ENCODE measurements at regions not wholly inside any gene's neighbourhood (a gene's known extent, or its start where the extent isn't known, plus 50 kb on each side); places are given as distances from the start of the nearest gene placed in this dataset.

GRCh38 chr6:169909113-169909512 lies 157.7 kb downstream of the ERMARD start:
- H3K9ac ChIP-seq (ENCODE audit: insufficient read length, low read depth), result no peak overlapping the region
- H3K9me3 ChIP-seq (ENCODE audit: insufficient read depth, low read length), result no peaks in the 10 kb centered on the region
- DNase-seq (ENCODE audit: low read depth, low spot score), result no peak
- no peak overlapping the region for H3K4me3 ChIP-seq (ENCODE audit: insufficient read length, low read depth)
- H3K36me3 ChIP-seq (ENCODE audit: insufficient read depth, insufficient read length, low read length), result no peaks in the 10 kb centered on the region
- H3K4me1 ChIP-seq (ENCODE audit: insufficient read depth, insufficient read length), result no peaks in the 10 kb centered on the region
- H3K27me3 ChIP-seq (ENCODE audit: insufficient read depth, insufficient read length), result no peaks in the 10 kb centered on the region
- TF ChIP-seq YY1 (IDR thresholded peaks at IDR 0.05; ENCODE audit: insufficient read depth, insufficient read length), result no peak
- TF ChIP-seq SUZ12 (IDR thresholded peaks at IDR 0.05; ENCODE audit: extremely low read depth, insufficient read depth, insufficient read length), result no peak

GRCh38 chr6:169908403-169908933 lies 157.0 kb downstream of the ERMARD start:
- no peak for TF ChIP-seq ZNF274 (IDR thresholded peaks at IDR 0.05; ENCODE audit: low read depth, low read length)
- no peak for TF ChIP-seq SUZ12 (IDR thresholded peaks at IDR 0.05; ENCODE audit: extremely low read depth, insufficient read depth, insufficient read length)
- TF ChIP-seq YY1 (IDR thresholded peaks at IDR 0.05; ENCODE audit: insufficient read depth, insufficient read length), result no peak
- H3K4me1 ChIP-seq (ENCODE audit: insufficient read depth, insufficient read length), result no peaks in the 10 kb centered on the region
- no peaks in the 10 kb centered on the region for H3K36me3 ChIP-seq (ENCODE audit: insufficient read depth, insufficient read length, low read length)
- H3K9ac ChIP-seq (ENCODE audit: insufficient read length, low read depth), result no peak overlapping the region
- H3K9me3 ChIP-seq (ENCODE audit: insufficient read depth, low read length), result no peaks in the 10 kb centered on the region
- H3K4me3 ChIP-seq (ENCODE audit: insufficient read length, low read depth), result no peak overlapping the region
- no peak for DNase-seq (ENCODE audit: low read depth, low spot score)
- H3K27me3 ChIP-seq (ENCODE audit: insufficient read depth, insufficient read length), result no peaks in the 10 kb centered on the region

GRCh38 chr6:169907419-169908115 lies 156.1 kb downstream of the ERMARD start:
- H3K9ac ChIP-seq (ENCODE audit: insufficient read length, low read depth), result no peak overlapping the region
- TF ChIP-seq YY1 (IDR thresholded peaks at IDR 0.05; ENCODE audit: insufficient read depth, insufficient read length), result no peak
- H3K27me3 ChIP-seq (ENCODE audit: insufficient read depth, insufficient read length), result no peaks in the 10 kb centered on the region
- DNase-seq (ENCODE audit: low read depth, low spot score), result no peak
- H3K4me3 ChIP-seq (ENCODE audit: insufficient read length, low read depth), result no peak overlapping the region
- H3K9me3 ChIP-seq (ENCODE audit: insufficient read depth, low read length), result no peaks in the 10 kb centered on the region
- no peaks in the 10 kb centered on the region for H3K36me3 ChIP-seq (ENCODE audit: insufficient read depth, insufficient read length, low read length)
- H3K4me1 ChIP-seq (ENCODE audit: insufficient read depth, insufficient read length), result no peaks in the 10 kb centered on the region

GRCh38 chr6:169906688-169907418 lies 155.4 kb downstream of the ERMARD start:
- TF ChIP-seq ZNF274 (IDR thresholded peaks at IDR 0.05; ENCODE audit: low read depth, low read length), result no peak
- no peak for TF ChIP-seq YY1 (IDR thresholded peaks at IDR 0.05; ENCODE audit: insufficient read depth, insufficient read length)
- TF ChIP-seq SUZ12 (IDR thresholded peaks at IDR 0.05; ENCODE audit: extremely low read depth, insufficient read depth, insufficient read length), result no peak
- Histone ChIP-seq H3K4me3 (ENCODE audit: insufficient read length, low read depth) (no peak overlapping the region), H3K27me3 (ENCODE audit: insufficient read depth, insufficient read length) (no peaks in the 10 kb centered on the region), H3K36me3 (ENCODE audit: insufficient read depth, insufficient read length, low read length) (no peaks in the 10 kb centered on the region), H3K9ac (ENCODE audit: insufficient read length, low read depth) (no peak overlapping the region), H3K4me1 (ENCODE audit: insufficient read depth, insufficient read length) (no peaks in the 10 kb centered on the region), H3K9me3 (ENCODE audit: insufficient read depth, low read length) (no peaks in the 10 kb centered on the region)
- DNase-seq (ENCODE audit: low read depth, low spot score), result no peak

- TF ChIP-seq YY1 (IDR thresholded peaks at IDR 0.05; ENCODE audit: insufficient read depth, insufficient read length) (no peak), SUZ12 (IDR thresholded peaks at IDR 0.05; ENCODE audit: extremely low read depth, insufficient read depth, insufficient read length) (no peak), ZNF274 (IDR thresholded peaks at IDR 0.05; ENCODE audit: low read depth, low read length) (no peak)
- no peaks in the 10 kb centered on the region for H3K9me3 ChIP-seq (ENCODE audit: insufficient read depth, low read length)
- H3K27me3 ChIP-seq (ENCODE audit: insufficient read depth, insufficient read length), result no peaks in the 10 kb centered on the region
- H3K9ac ChIP-seq (ENCODE audit: insufficient read length, low read depth), result no peak overlapping the region
- DNase-seq (ENCODE audit: low read depth, low spot score), result no peak
- H3K4me1 ChIP-seq (ENCODE audit: insufficient read depth, insufficient read length), result no peaks in the 10 kb centered on the region
- H3K36me3 ChIP-seq (ENCODE audit: insufficient read depth, insufficient read length, low read length), result no peaks in the 10 kb centered on the region
- no peak overlapping the region for H3K4me3 ChIP-seq (ENCODE audit: insufficient read length, low read depth)
These were observed 154.7 kb downstream of the ERMARD start for GRCh38 chr6:169906004-169906687.

GRCh38 chr6:169905041-169905807 lies 153.8 kb downstream of the ERMARD start:
- no peaks in the 10 kb centered on the region for H3K9me3 ChIP-seq (ENCODE audit: insufficient read depth, low read length)
- H3K4me1 ChIP-seq (ENCODE audit: insufficient read depth, insufficient read length), result no peaks in the 10 kb centered on the region
- H3K4me3 ChIP-seq (ENCODE audit: insufficient read length, low read depth), result no peak overlapping the region
- H3K36me3 ChIP-seq (ENCODE audit: insufficient read depth, insufficient read length, low read length), result no peaks in the 10 kb centered on the region
- no peak for TF ChIP-seq ZNF274 (IDR thresholded peaks at IDR 0.05; ENCODE audit: low read depth, low read length)
- no peak for TF ChIP-seq SUZ12 (IDR thresholded peaks at IDR 0.05; ENCODE audit: extremely low read depth, insufficient read depth, insufficient read length)
- TF ChIP-seq YY1 (IDR thresholded peaks at IDR 0.05; ENCODE audit: insufficient read depth, insufficient read length), result no peak
- no peak overlapping the region for H3K9ac ChIP-seq (ENCODE audit: insufficient read length, low read depth)
- H3K27me3 ChIP-seq (ENCODE audit: insufficient read depth, insufficient read length), result no peaks in the 10 kb centered on the region
- no peak for DNase-seq (ENCODE audit: low read depth, low spot score)

All from NT2/D1 (cell line).